ENCODE measurements at regions not wholly inside any gene's neighbourhood (a gene's known extent, or its start where the extent isn't known, plus 50 kb on each side); places are given as distances from the start of the nearest gene placed in this dataset.

DNA sequence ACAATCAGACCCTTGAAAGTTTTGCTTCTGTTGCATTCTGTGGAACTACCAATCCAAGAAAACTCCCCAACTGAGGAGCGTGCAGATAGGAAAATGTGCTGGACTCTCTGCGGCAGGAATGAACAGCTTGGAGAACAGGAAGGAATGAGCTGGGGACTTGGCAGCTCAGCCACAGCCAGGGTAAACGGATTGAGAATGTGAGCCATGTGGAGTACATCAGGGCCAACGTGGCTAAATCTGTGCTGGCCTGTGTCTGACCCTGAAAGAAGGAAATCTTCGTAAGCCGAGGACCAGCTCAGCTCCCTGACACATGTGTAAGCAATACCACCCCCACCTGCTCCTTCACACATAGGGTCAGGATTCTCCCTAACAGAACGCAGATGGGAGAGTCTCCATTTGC, 1023.7 kb downstream of the BCL11A start:
- 62 to 87% (median 81%) methylated on average over 7 of the region's 7 CpGs for WGBS, 3 donors
- Histone ChIP-seq H3K27me3 (ENCODE audit: control insufficient read depth in 3 of 3, insufficient read depth in 3 of 3, low read length in 3 of 3) (no peaks in the 10 kb centered on the region), H3K27ac (ENCODE audit: low read depth in 1 of 3, low read length in 2 of 3) (no peak overlapping the region), H3K36me3 (ENCODE audit: control insufficient read depth in 3 of 3, insufficient read depth in 2 of 3, low read depth in 1 of 3, low read length in 3 of 3) (no peaks in the 10 kb centered on the region), H3K9me3 (ENCODE audit: control insufficient read depth in 2 of 2, insufficient read depth in 1 of 2, low read depth in 1 of 2, low read length in 1 of 2) (no peaks in the 10 kb centered on the region), H3K4me1 (ENCODE audit: control insufficient read depth in 3 of 3, insufficient read depth in 2 of 3, low read depth in 1 of 3, low read length in 2 of 3) (no peaks in the 10 kb centered on the region), H3K4me3 (ENCODE audit: low read depth in 1 of 3, low read length in 3 of 3) (no peak overlapping the region)
- FAIRE-seq = no peak
- no peak for DNase-seq

DNA sequence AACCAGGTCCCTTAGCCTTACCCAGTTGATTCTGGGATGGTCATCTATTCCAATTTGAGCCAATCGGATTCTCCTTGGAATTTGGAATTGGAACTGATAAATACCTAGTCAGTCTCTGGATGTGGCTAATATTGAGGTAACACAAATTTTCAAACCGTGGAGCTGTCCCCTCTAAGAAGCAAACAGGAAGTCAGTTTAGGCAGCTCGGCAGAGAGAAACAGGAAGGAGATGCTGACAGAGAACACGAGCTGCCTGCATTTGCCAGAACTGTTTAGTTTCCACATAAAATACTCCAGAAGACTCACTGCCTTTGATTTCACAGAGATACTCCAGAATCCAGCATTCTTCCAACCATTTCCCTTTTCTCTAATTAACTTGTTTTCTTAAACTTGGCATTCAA, 1024.9 kb downstream of the BCL11A start:
- Histone ChIP-seq H3K9me3 (ENCODE audit: control insufficient read depth in 2 of 2, insufficient read depth in 1 of 2, low read depth in 1 of 2, low read length in 1 of 2) (no peaks in the 10 kb centered on the region), H3K27ac (ENCODE audit: low read depth in 1 of 3, low read length in 2 of 3) (no peak overlapping the region), H3K4me1 (ENCODE audit: control insufficient read depth in 3 of 3, insufficient read depth in 2 of 3, low read depth in 1 of 3, low read length in 2 of 3) (no peaks in the 10 kb centered on the region), H3K4me3 (ENCODE audit: low read depth in 1 of 3, low read length in 3 of 3) (no peak overlapping the region), H3K36me3 (ENCODE audit: control insufficient read depth in 3 of 3, insufficient read depth in 2 of 3, low read depth in 1 of 3, low read length in 3 of 3) (no peaks in the 10 kb centered on the region), H3K27me3 (ENCODE audit: control insufficient read depth in 3 of 3, insufficient read depth in 3 of 3, low read length in 3 of 3) (no peaks in the 10 kb centered on the region)
- FAIRE-seq (no peak), DNase-seq (no peak)
- WGBS, 3 donors = 53 to 78% (median 73%) methylated on average over 4 of the region's 4 CpGs

DNA sequence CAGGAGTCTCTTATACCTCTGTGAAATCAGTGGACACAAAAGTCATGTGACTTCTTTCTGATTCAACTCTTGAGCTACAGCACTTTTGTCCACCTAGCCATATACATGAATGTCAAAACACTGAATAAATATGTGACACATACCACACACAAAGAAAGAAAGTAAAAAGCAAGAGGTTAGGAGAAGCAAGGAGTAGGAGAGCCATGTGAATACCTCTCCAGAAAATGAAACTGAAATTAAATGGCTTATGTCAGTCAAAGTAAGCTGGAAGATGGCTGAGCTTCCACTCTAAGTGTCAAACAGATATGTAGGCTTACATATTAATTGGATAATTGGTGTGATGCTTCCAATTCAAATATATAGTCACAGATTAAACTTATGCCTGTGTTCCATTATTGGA, 1050.5 kb downstream of the BCL11A start:
- Histone ChIP-seq H3K27me3 (ENCODE audit: control insufficient read depth in 3 of 3, insufficient read depth in 3 of 3, low read length in 3 of 3) (no peaks in the 10 kb centered on the region), H3K4me3 (ENCODE audit: low read depth in 1 of 3, low read length in 3 of 3) (no peak overlapping the region), H3K27ac (ENCODE audit: low read depth in 1 of 3, low read length in 2 of 3) (no peak overlapping the region), H3K9me3 (ENCODE audit: control insufficient read depth in 2 of 2, insufficient read depth in 1 of 2, low read depth in 1 of 2, low read length in 1 of 2) (peaks cover 0 to 3% of the 10 kb centered on the region in 2 donors), H3K36me3 (ENCODE audit: control insufficient read depth in 3 of 3, insufficient read depth in 2 of 3, low read depth in 1 of 3, low read length in 3 of 3) (no peaks in the 10 kb centered on the region), H3K4me1 (ENCODE audit: control insufficient read depth in 3 of 3, insufficient read depth in 2 of 3, low read depth in 1 of 3, low read length in 2 of 3) (no peaks in the 10 kb centered on the region)
- DNase-seq = peak; percentile 3 to 4
- no peak for FAIRE-seq

GRCh38 chr2:59490994-59491393, 1062.5 kb downstream of the BCL11A start:
- peaks cover 0 to 3% of the 10 kb centered on the region in 2 donors for H3K9me3 ChIP-seq (ENCODE audit: control insufficient read depth in 2 of 2, insufficient read depth in 1 of 2, low read depth in 1 of 2, low read length in 1 of 2)
- FAIRE-seq (no peak), DNase-seq (no peak)
- no peaks in the 10 kb centered on the region for H3K27me3 ChIP-seq (ENCODE audit: control insufficient read depth in 3 of 3, insufficient read depth in 3 of 3, low read length in 3 of 3)
- WGBS, 3 donors = 29 to 64% (median 36%) methylated on average over 2 of the region's 2 CpGs
- no peak overlapping the region for H3K4me3 ChIP-seq (ENCODE audit: low read depth in 1 of 3, low read length in 3 of 3)
- no peak overlapping the region for H3K27ac ChIP-seq (ENCODE audit: low read depth in 1 of 3, low read length in 2 of 3)
- H3K36me3 ChIP-seq (ENCODE audit: control insufficient read depth in 3 of 3, insufficient read depth in 2 of 3, low read depth in 1 of 3, low read length in 3 of 3) = no peaks in the 10 kb centered on the region
- no peaks in the 10 kb centered on the region for H3K4me1 ChIP-seq (ENCODE audit: control insufficient read depth in 3 of 3, insufficient read depth in 2 of 3, low read depth in 1 of 3, low read length in 2 of 3)

DNA sequence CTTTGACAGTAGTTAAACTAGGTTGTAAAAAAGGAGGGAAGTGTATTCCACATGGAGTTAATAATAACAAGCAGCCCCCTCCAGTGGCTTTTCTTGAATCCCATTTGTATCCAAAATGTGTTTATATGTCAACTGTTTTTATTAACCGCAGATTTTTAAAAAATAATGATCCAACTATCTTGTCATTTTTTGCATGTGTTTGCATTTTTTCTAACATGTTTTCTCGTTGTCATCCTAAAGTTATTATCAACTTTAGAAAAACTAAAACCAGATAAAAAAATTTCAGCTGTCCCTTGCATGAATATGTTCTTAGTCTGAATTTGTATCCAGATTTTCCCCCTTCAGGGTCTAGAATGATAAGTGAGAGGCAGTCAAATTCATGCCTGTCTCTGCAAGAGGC, 1063.3 kb downstream of the BCL11A start:
- Histone ChIP-seq H3K4me3 (ENCODE audit: low read depth in 1 of 3, low read length in 3 of 3) (no peak overlapping the region), H3K4me1 (ENCODE audit: control insufficient read depth in 3 of 3, insufficient read depth in 2 of 3, low read depth in 1 of 3, low read length in 2 of 3) (no peaks in the 10 kb centered on the region), H3K27me3 (ENCODE audit: control insufficient read depth in 3 of 3, insufficient read depth in 3 of 3, low read length in 3 of 3) (no peaks in the 10 kb centered on the region), H3K27ac (ENCODE audit: low read depth in 1 of 3, low read length in 2 of 3) (no peak overlapping the region), H3K9me3 (ENCODE audit: control insufficient read depth in 2 of 2, insufficient read depth in 1 of 2, low read depth in 1 of 2, low read length in 1 of 2) (no peaks in the 10 kb centered on the region), H3K36me3 (ENCODE audit: control insufficient read depth in 3 of 3, insufficient read depth in 2 of 3, low read depth in 1 of 3, low read length in 3 of 3) (no peaks in the 10 kb centered on the region)
- DNase-seq (no peak), FAIRE-seq (no peak)
- WGBS, 3 donors = 64 to 80% (median 70%) methylated on average over 2 of the region's 2 CpGs

GRCh38 chr2:59484673-59485072, 1068.8 kb downstream of the BCL11A start:
- H3K36me3 ChIP-seq (ENCODE audit: control insufficient read depth in 3 of 3, insufficient read depth in 2 of 3, low read depth in 1 of 3, low read length in 3 of 3) = no peaks in the 10 kb centered on the region
- no peak for FAIRE-seq
- no peaks in the 10 kb centered on the region for H3K27me3 ChIP-seq (ENCODE audit: control insufficient read depth in 3 of 3, insufficient read depth in 3 of 3, low read length in 3 of 3)
- no peak overlapping the region for H3K4me3 ChIP-seq (ENCODE audit: low read depth in 1 of 3, low read length in 3 of 3)
- no peaks in the 10 kb centered on the region for H3K4me1 ChIP-seq (ENCODE audit: control insufficient read depth in 3 of 3, insufficient read depth in 2 of 3, low read depth in 1 of 3, low read length in 2 of 3)
- no peak for DNase-seq
- 79 to 91% (median 85%) methylated on average over 3 of the region's 3 CpGs for WGBS, 3 donors
- H3K9me3 ChIP-seq (ENCODE audit: control insufficient read depth in 2 of 2, insufficient read depth in 1 of 2, low read depth in 1 of 2, low read length in 1 of 2) = no peaks in the 10 kb centered on the region
- H3K27ac ChIP-seq (ENCODE audit: low read depth in 1 of 3, low read length in 2 of 3) = no peak overlapping the region

- DNase-seq (no peak), FAIRE-seq (no peak)
- 67 to 82% (median 80%) methylated on average over 4 of the region's 4 CpGs for WGBS, 3 donors
- H3K36me3 ChIP-seq (ENCODE audit: control insufficient read depth in 3 of 3, insufficient read depth in 2 of 3, low read depth in 1 of 3, low read length in 3 of 3) = no peaks in the 10 kb centered on the region
- H3K9me3 ChIP-seq (ENCODE audit: control insufficient read depth in 2 of 2, insufficient read depth in 1 of 2, low read depth in 1 of 2, low read length in 1 of 2) = no peaks in the 10 kb centered on the region
- no peak overlapping the region for H3K27ac ChIP-seq (ENCODE audit: low read depth in 1 of 3, low read length in 2 of 3)
- H3K4me1 ChIP-seq (ENCODE audit: control insufficient read depth in 3 of 3, insufficient read depth in 2 of 3, low read depth in 1 of 3, low read length in 2 of 3) = no peaks in the 10 kb centered on the region
- H3K27me3 ChIP-seq (ENCODE audit: control insufficient read depth in 3 of 3, insufficient read depth in 3 of 3, low read length in 3 of 3) = no peaks in the 10 kb centered on the region
- H3K4me3 ChIP-seq (ENCODE audit: low read depth in 1 of 3, low read length in 3 of 3) = no peak overlapping the region
These were observed 1090.0 kb downstream of the BCL11A start for GRCh38 chr2:59463426-59463825.

- DNase-seq (peak; percentile 18 to 19), FAIRE-seq (no peak)
- H3K27me3 ChIP-seq (ENCODE audit: control insufficient read depth in 3 of 3, insufficient read depth in 3 of 3, low read length in 3 of 3) = no peaks in the 10 kb centered on the region
- H3K4me3 ChIP-seq (ENCODE audit: low read depth in 1 of 3, low read length in 3 of 3) = no peak overlapping the region
- no peaks in the 10 kb centered on the region for H3K4me1 ChIP-seq (ENCODE audit: control insufficient read depth in 3 of 3, insufficient read depth in 2 of 3, low read depth in 1 of 3, low read length in 2 of 3)
- no peaks in the 10 kb centered on the region for H3K9me3 ChIP-seq (ENCODE audit: control insufficient read depth in 2 of 2, insufficient read depth in 1 of 2, low read depth in 1 of 2, low read length in 1 of 2)
- no peak overlapping the region for H3K27ac ChIP-seq (ENCODE audit: low read depth in 1 of 3, low read length in 2 of 3)
- no peaks in the 10 kb centered on the region for H3K36me3 ChIP-seq (ENCODE audit: control insufficient read depth in 3 of 3, insufficient read depth in 2 of 3, low read depth in 1 of 3, low read length in 3 of 3)
- 67 to 79% (median 76%) methylated on average over 7 of the region's 7 CpGs for WGBS, 3 donors
These were observed 1090.8 kb downstream of the BCL11A start for GRCh38 chr2:59462422-59463197.

- Histone ChIP-seq H3K27me3 (ENCODE audit: control insufficient read depth in 3 of 3, insufficient read depth in 3 of 3, low read length in 3 of 3) (no peaks in the 10 kb centered on the region), H3K9me3 (ENCODE audit: control insufficient read depth in 2 of 2, insufficient read depth in 1 of 2, low read depth in 1 of 2, low read length in 1 of 2) (no peaks in the 10 kb centered on the region), H3K4me1 (ENCODE audit: control insufficient read depth in 3 of 3, insufficient read depth in 2 of 3, low read depth in 1 of 3, low read length in 2 of 3) (no peaks in the 10 kb centered on the region), H3K36me3 (ENCODE audit: control insufficient read depth in 3 of 3, insufficient read depth in 2 of 3, low read depth in 1 of 3, low read length in 3 of 3) (no peaks in the 10 kb centered on the region), H3K27ac (ENCODE audit: low read depth in 1 of 3, low read length in 2 of 3) (no peak overlapping the region), H3K4me3 (ENCODE audit: low read depth in 1 of 3, low read length in 3 of 3) (no peak overlapping the region)
- 51 to 60% (median 51%) methylated on average over 1 of the region's 1 CpG for WGBS, 3 donors
- FAIRE-seq = no peak
- DNase-seq = no peak
These were observed 1092.3 kb downstream of the BCL11A start for GRCh38 chr2:59461127-59461526.

All from small intestine (tissue), 7 donors.